Nephron progenitor cell (in vitro differentiated cells): ENCODE measurements at regions not wholly inside any gene's neighbourhood (a gene's known extent, or its start where the extent isn't known, plus 50 kb on each side); places are given as distances from the start of the nearest gene placed in this dataset.
A peak's percentile ranks its signal among the peaks of the same experiment; 100 is the strongest.

ENCODE experiments used
- DNase-seq: peaks from one replicate; pipeline ENCODE4 v3.0.0; 2021
- H3K27ac Mint-ChIP-seq: 2 replicates; pipeline ENCODE4 v1.8.0; 2021; ENCODE audit warnings: mild to moderate bottlenecking, moderate library complexity, mixed read lengths
- H3K27me3 Mint-ChIP-seq: 2 replicates; pipeline ENCODE4 v1.8.0; 2021; ENCODE audit warnings: mild to moderate bottlenecking, low read depth, mixed read lengths; ENCODE audit not compliant: poor library complexity
- H3K36me3 Mint-ChIP-seq: 2 replicates; pipeline ENCODE4 v1.8.0; 2021; ENCODE audit warnings: low read depth, mixed read lengths
- H3K4me1 Mint-ChIP-seq: 2 replicates; pipeline ENCODE4 v1.8.0; 2021; ENCODE audit warnings: mixed read lengths
- H3K4me3 Mint-ChIP-seq: 2 replicates; pipeline ENCODE4 v1.8.0; 2021; ENCODE audit warnings: mild to moderate bottlenecking, moderate library complexity, mixed read lengths
- H3K9me3 Mint-ChIP-seq: 2 replicates; pipeline ENCODE4 v1.8.0; 2021; ENCODE audit warnings: mild to moderate bottlenecking, moderate library complexity, mixed read lengths
- CTCF ChIP-seq: fragments of 200-600 bp; sonication (generic); IDR thresholded peaks from 2 replicates; pipeline ENCODE4 v1.5.0; 2021; ENCODE audit warnings: antibody characterized with exemption

GRCh38 chr12:111180426-111181142 lies 188.3 kb downstream of the PHETA1 start:
- Mint-ChIP-seq H3K9me3 (no peaks in the 10 kb centered on the region), H3K4me1 (peaks cover 61% of the 10 kb centered on the region), H3K27ac (peak overlapping the region; percentile 7), H3K4me3 (no peak overlapping the region), H3K27me3 (peaks cover 14% of the 10 kb centered on the region), H3K36me3 (no peaks in the 10 kb centered on the region)
- TF ChIP-seq CTCF = no peak
- no peak for DNase-seq

- peaks cover 65% of the 10 kb centered on the region for H3K4me1 Mint-ChIP-seq
- no peaks in the 10 kb centered on the region for H3K9me3 Mint-ChIP-seq
- no peak for DNase-seq
- TF ChIP-seq CTCF = no peak
- peaks cover 7% of the 10 kb centered on the region for H3K27me3 Mint-ChIP-seq
- no peaks in the 10 kb centered on the region for H3K36me3 Mint-ChIP-seq
- peak overlapping the region; percentile 75 for H3K27ac Mint-ChIP-seq
- H3K4me3 Mint-ChIP-seq = no peak overlapping the region
Observed at GRCh38 chr12:111178181-111179081, 190.5 kb downstream of the PHETA1 start.

- peaks cover 49% of the 10 kb centered on the region for H3K4me1 Mint-ChIP-seq
- H3K4me3 Mint-ChIP-seq = no peak overlapping the region
- no peaks in the 10 kb centered on the region for H3K36me3 Mint-ChIP-seq
- DNase-seq = no peak
- H3K27ac Mint-ChIP-seq = no peak overlapping the region
- no peak for TF ChIP-seq CTCF
- peaks cover 12% of the 10 kb centered on the region for H3K27me3 Mint-ChIP-seq
- no peaks in the 10 kb centered on the region for H3K9me3 Mint-ChIP-seq
Observed at GRCh38 chr12:111175396-111176094, 193.3 kb downstream of the PHETA1 start.

GRCh38 chr12:111174961-111175345 lies 193.9 kb downstream of the PHETA1 start:
- no peaks in the 10 kb centered on the region for H3K36me3 Mint-ChIP-seq

More at GRCh38 chr12:111174961-111175345, 193.9 kb downstream of the PHETA1 start:
- Mint-ChIP-seq H3K27ac (no peak overlapping the region), H3K4me3 (no peak overlapping the region), H3K9me3 (no peaks in the 10 kb centered on the region), H3K27me3 (peaks cover 16% of the 10 kb centered on the region), H3K4me1 (peaks cover 43% of the 10 kb centered on the region)
- DNase-seq = no peak
- no peak for TF ChIP-seq CTCF
